Keratinocyte (primary cell): ENCODE measurements at regions not wholly inside any gene's neighbourhood (a gene's known extent, or its start where the extent isn't known, plus 50 kb on each side); places are given as distances from the start of the nearest gene placed in this dataset.

ENCODE experiments used
- DNase-seq: peaks from one replicate; pipeline ENCODE4 v3.0.0-alpha.2; 2011; ENCODE audit warnings: low read depth, missing footprints, low spot score
- FAIRE-seq: peaks from 2 replicates; lab custom pipeline; 2011; peaks lifted over from hg19 to GRCh38; lab: Jason Lieb, UNC
- H2AFZ ChIP-seq: 2 replicates; pipeline ENCODE4 v1.6.0; 2012; ENCODE audit warnings: low read length, control low read depth, inconsistent platforms; ENCODE audit not compliant: control insufficient read depth
- H3K27ac ChIP-seq: 2 replicates; pipeline ENCODE4 v1.5.1; 2011; ENCODE audit warnings: low read length; ENCODE audit not compliant: control insufficient read depth, insufficient read depth
- H3K27me3 ChIP-seq: 3 replicates; pipeline ENCODE4 v1.6.0; 2011; ENCODE audit warnings: low read length; ENCODE audit not compliant: control insufficient read depth, insufficient read depth; ENCODE audit errors: extremely low read depth
- H3K36me3 ChIP-seq, 2 experiments: 2 replicates in 1 of 2; 3 replicates in 1 of 2; pipeline ENCODE4 v1.5.1; 2011; ENCODE audit warnings: low read length in 2 of 2, mild to moderate bottlenecking in 1 of 2; ENCODE audit not compliant: control insufficient read depth in 2 of 2, insufficient read depth in 2 of 2; ENCODE audit errors: extremely low read depth in 1 of 2
- H3K4me1 ChIP-seq: 3 replicates; pipeline ENCODE4 v1.5.1; 2011; ENCODE audit warnings: low read length; ENCODE audit not compliant: control insufficient read depth, insufficient read depth; ENCODE audit errors: extremely low read depth
- H3K4me2 ChIP-seq: 3 replicates; pipeline ENCODE4 v1.6.0; 2011; ENCODE audit warnings: low read depth, low read length; ENCODE audit not compliant: control insufficient read depth, insufficient read depth; ENCODE audit errors: extremely low read depth
- H3K4me3 ChIP-seq, 3 experiments: fragments of 200-600 bp in 1 of 3; sonication (generic) in 1 of 3; 2 replicates in 2 of 3; 3 replicates in 1 of 3; pipeline ENCODE4 v1.5.1; 2011 to 2016; ENCODE audit warnings: low read length in 3 of 3, mild to moderate bottlenecking in 3 of 3, control low read depth in 2 of 3, inconsistent platforms in 1 of 3, low read depth in 1 of 3, mixed read lengths in 1 of 3, mixed run types in 1 of 3, moderate library complexity in 1 of 3; ENCODE audit not compliant: control insufficient read depth in 2 of 3, insufficient read depth in 2 of 3; ENCODE audit errors: extremely low read depth in 1 of 3
- H3K79me2 ChIP-seq: 2 replicates; pipeline ENCODE4 v1.6.0; 2012; ENCODE audit warnings: low read length; ENCODE audit not compliant: control insufficient read depth, insufficient read depth
- H3K9ac ChIP-seq: 3 replicates; pipeline ENCODE4 v1.6.0; 2011; ENCODE audit warnings: low read length; ENCODE audit not compliant: control insufficient read depth, insufficient read depth; ENCODE audit errors: extremely low read depth
- H3K9me1 ChIP-seq: 3 replicates; pipeline ENCODE4 v1.6.0; 2011; ENCODE audit warnings: low read length; ENCODE audit not compliant: control insufficient read depth, insufficient read depth; ENCODE audit errors: extremely low read depth
- H3K9me3 ChIP-seq: 2 replicates; pipeline ENCODE4 v1.5.1; 2012; ENCODE audit warnings: low read depth, low read length; ENCODE audit not compliant: control insufficient read depth
- H4K20me1 ChIP-seq: 3 replicates; pipeline ENCODE4 v1.6.0; 2011; ENCODE audit warnings: low read length; ENCODE audit not compliant: control insufficient read depth, insufficient read depth; ENCODE audit errors: extremely low read depth
- EZH2 ChIP-seq: IDR thresholded peaks from one replicate; pipeline ENCODE4 v1.6.1; 2012; ENCODE audit warnings: inconsistent platforms, mild to moderate bottlenecking, low read length, moderate library complexity
- dilution Hi-C: fragments of 300-500 bp; cut with MboI; formaldehyde crosslinking; loops from one replicate; pipeline ENCODE4 v1.7.0; 2020; ENCODE audit warnings: low sequenced_read_pairs; ENCODE audit not compliant: extremely low pct_ligation_motif_present
- TF ChIP-seq, protein P1 (sequence below), 3 experiments: IDR thresholded peaks in 1 of 3; conservative IDR thresholded peaks in 1 of 3; optimal IDR thresholded peaks in 1 of 3; 2 replicates in 2 of 3; 3 replicates in 1 of 3; pipeline versions ENCODE3 to v1.5.1; 2011; ENCODE audit warnings: low read length in 3 of 3, mild to moderate bottlenecking in 3 of 3, moderate library complexity in 2 of 3, control low read depth in 1 of 3, inconsistent platforms in 1 of 3; ENCODE audit not compliant: insufficient read depth in 2 of 3; ENCODE audit errors: extremely low read depth in 1 of 3

DNA sequence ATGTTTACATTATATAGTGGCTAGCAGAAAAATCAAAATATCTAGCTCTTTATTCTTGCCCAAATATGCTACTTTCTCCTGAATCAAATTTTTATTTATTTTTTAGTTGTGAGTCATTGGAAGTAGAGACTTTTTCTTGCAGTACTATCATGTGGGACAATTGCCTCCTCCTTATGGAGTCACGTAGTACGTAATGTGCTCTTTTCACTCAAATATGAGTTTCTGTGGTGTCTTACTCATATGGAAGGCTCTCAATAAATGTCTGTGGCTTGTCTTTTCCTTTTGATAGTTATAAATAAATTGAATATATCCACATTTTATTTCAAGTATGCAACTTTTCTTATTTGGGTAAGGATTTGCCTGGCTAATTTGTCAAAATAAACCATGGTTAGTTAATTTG is 1411.0 kb upstream of the SLC10A2 start:
- Histone ChIP-seq H3K4me3 (no peak overlapping the region), H3K27me3 (no peaks in the 10 kb centered on the region), H3K27ac (no peak overlapping the region), H3K36me3 (no peaks in the 10 kb centered on the region), H3K4me1 (no peaks in the 10 kb centered on the region), H2AFZ (no peak overlapping the region), H4K20me1 (no peaks in the 10 kb centered on the region), H3K9me3 (no peaks in the 10 kb centered on the region), H3K9me1 (no peaks in the 10 kb centered on the region), H3K79me2 (no peaks in the 10 kb centered on the region), H3K4me2 (no peak overlapping the region), H3K9ac (no peak overlapping the region)
- no peak for DNase-seq
- FAIRE-seq, result no peak
- no peak for TF ChIP-seq EZH2
- TF ChIP-seq, protein P1, sequence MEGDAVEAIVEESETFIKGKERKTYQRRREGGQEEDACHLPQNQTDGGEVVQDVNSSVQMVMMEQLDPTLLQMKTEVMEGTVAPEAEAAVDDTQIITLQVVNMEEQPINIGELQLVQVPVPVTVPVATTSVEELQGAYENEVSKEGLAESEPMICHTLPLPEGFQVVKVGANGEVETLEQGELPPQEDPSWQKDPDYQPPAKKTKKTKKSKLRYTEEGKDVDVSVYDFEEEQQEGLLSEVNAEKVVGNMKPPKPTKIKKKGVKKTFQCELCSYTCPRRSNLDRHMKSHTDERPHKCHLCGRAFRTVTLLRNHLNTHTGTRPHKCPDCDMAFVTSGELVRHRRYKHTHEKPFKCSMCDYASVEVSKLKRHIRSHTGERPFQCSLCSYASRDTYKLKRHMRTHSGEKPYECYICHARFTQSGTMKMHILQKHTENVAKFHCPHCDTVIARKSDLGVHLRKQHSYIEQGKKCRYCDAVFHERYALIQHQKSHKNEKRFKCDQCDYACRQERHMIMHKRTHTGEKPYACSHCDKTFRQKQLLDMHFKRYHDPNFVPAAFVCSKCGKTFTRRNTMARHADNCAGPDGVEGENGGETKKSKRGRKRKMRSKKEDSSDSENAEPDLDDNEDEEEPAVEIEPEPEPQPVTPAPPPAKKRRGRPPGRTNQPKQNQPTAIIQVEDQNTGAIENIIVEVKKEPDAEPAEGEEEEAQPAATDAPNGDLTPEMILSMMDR (optimal IDR thresholded peaks at IDR 0.05 in 1 of 3, IDR thresholded peaks at IDR 0.05 in 1 of 3, conservative IDR thresholded peaks at IDR 0.05 in 1 of 3; ENCODE audit: extremely low read depth in 1 of 3, insufficient read depth in 2 of 3, low read length in 3 of 3), result no peak
- dilution Hi-C loops, result no loop called here

DNA sequence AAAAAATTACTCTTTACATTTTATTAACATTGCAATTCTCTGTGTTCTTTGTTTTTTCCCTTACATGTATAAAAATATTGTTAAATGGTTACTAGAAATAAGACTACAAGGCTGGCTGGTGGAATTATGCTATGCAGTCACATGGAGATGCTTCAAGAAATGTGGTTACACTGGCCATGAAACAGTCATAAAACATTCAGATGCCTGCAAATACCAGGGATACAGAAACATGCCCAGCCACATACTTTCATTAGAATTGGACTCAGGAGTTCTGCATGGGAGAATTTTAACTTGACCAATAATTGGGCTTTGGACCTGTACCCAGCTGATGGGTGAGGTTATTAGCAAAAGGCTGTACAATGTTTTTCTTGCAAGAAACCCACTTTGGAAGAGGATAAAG is 1407.7 kb upstream of the SLC10A2 start:
- Histone ChIP-seq H4K20me1 (no peaks in the 10 kb centered on the region), H3K36me3 (no peaks in the 10 kb centered on the region), H3K79me2 (no peaks in the 10 kb centered on the region), H3K9me1 (no peaks in the 10 kb centered on the region), H3K27me3 (no peaks in the 10 kb centered on the region), H3K4me1 (no peaks in the 10 kb centered on the region), H3K9ac (no peak overlapping the region), H3K4me2 (no peak overlapping the region), H2AFZ (no peak overlapping the region), H3K9me3 (no peaks in the 10 kb centered on the region), H3K4me3 (no peak overlapping the region), H3K27ac (no peak overlapping the region)
- FAIRE-seq, result no peak
- dilution Hi-C loops, result no loop called here
- DNase-seq, result no peak
- TF ChIP-seq EZH2, result no peak
- TF ChIP-seq, protein P1 (optimal IDR thresholded peaks at IDR 0.05 in 1 of 3, IDR thresholded peaks at IDR 0.05 in 1 of 3, conservative IDR thresholded peaks at IDR 0.05 in 1 of 3; ENCODE audit: extremely low read depth in 1 of 3, insufficient read depth in 2 of 3, low read length in 3 of 3), result no peak
